ENCODE measurements at regions not wholly inside any gene's neighbourhood (a gene's known extent, or its start where the extent isn't known, plus 50 kb on each side); places are given as distances from the start of the nearest gene placed in this dataset.

- Histone ChIP-seq H4K20me1 (replicated peaks; ENCODE audit: insufficient read depth) (no peaks in the 10 kb centered on the region), H3K4me3 (no peak overlapping the region), H3K79me2 (replicated peaks; ENCODE audit: insufficient read depth) (no peaks in the 10 kb centered on the region), H3K9me2 (ENCODE audit: insufficient read depth) (no peaks in the 10 kb centered on the region; the same call in 1 of the 2 replicates), H2AFZ (no peak overlapping the region; the same call in 1 of the 2 replicates), H3K36me3 (ENCODE audit: insufficient read depth) (no peaks in the 10 kb centered on the region), H3K27me3 (ENCODE audit: insufficient read depth) (no peaks in the 10 kb centered on the region), H3K4me2 (no peak overlapping the region), H3F3A (replicated peaks; ENCODE audit: low read depth) (no peaks in the 10 kb centered on the region), H3K27ac (ENCODE audit: low read depth) (no peak overlapping the region), H3K4me1 (ENCODE audit: insufficient read depth) (no peaks in the 10 kb centered on the region; the same call in 1 of the 2 replicates)
- ATAC-seq (no peak), DNase-seq (ENCODE audit: low spot score) (no peak)
- H3K4me3 Mint-ChIP-seq: no peak overlapping the region
- peaks cover 5% of the 10 kb centered on the region for H3K27me3 Mint-ChIP-seq (ENCODE audit: insufficient read depth, low read depth, poor library complexity)
- no peak for TF ChIP-seq ZNF331 (CRISPR knock-in tag; IDR thresholded peaks at IDR 0.05; ENCODE audit: low read depth)
- TF ChIP-seq, protein P1, sequence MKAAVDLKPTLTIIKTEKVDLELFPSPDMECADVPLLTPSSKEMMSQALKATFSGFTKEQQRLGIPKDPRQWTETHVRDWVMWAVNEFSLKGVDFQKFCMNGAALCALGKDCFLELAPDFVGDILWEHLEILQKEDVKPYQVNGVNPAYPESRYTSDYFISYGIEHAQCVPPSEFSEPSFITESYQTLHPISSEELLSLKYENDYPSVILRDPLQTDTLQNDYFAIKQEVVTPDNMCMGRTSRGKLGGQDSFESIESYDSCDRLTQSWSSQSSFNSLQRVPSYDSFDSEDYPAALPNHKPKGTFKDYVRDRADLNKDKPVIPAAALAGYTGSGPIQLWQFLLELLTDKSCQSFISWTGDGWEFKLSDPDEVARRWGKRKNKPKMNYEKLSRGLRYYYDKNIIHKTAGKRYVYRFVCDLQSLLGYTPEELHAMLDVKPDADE (IDR thresholded peaks at IDR 0.05): no peak
- TF ChIP-seq, protein P2, sequence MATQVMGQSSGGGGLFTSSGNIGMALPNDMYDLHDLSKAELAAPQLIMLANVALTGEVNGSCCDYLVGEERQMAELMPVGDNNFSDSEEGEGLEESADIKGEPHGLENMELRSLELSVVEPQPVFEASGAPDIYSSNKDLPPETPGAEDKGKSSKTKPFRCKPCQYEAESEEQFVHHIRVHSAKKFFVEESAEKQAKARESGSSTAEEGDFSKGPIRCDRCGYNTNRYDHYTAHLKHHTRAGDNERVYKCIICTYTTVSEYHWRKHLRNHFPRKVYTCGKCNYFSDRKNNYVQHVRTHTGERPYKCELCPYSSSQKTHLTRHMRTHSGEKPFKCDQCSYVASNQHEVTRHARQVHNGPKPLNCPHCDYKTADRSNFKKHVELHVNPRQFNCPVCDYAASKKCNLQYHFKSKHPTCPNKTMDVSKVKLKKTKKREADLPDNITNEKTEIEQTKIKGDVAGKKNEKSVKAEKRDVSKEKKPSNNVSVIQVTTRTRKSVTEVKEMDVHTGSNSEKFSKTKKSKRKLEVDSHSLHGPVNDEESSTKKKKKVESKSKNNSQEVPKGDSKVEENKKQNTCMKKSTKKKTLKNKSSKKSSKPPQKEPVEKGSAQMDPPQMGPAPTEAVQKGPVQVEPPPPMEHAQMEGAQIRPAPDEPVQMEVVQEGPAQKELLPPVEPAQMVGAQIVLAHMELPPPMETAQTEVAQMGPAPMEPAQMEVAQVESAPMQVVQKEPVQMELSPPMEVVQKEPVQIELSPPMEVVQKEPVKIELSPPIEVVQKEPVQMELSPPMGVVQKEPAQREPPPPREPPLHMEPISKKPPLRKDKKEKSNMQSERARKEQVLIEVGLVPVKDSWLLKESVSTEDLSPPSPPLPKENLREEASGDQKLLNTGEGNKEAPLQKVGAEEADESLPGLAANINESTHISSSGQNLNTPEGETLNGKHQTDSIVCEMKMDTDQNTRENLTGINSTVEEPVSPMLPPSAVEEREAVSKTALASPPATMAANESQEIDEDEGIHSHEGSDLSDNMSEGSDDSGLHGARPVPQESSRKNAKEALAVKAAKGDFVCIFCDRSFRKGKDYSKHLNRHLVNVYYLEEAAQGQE (IDR thresholded peaks at IDR 0.05; ENCODE audit: unreplicated experiment): no peak
- no peak for TF ChIP-seq ZNF462 (CRISPR knock-in tag; IDR thresholded peaks at IDR 0.05)
- TF ChIP-seq CTCF (conservative IDR thresholded peaks at IDR 0.05; ENCODE audit: low read depth in 2 of 2): no peak
- TF ChIP-seq STAT1 (IDR thresholded peaks at IDR 0.05; ENCODE audit: unreplicated experiment): no peak
- TF ChIP-seq NANOG (IDR thresholded peaks at IDR 0.05; ENCODE audit: borderline replicate concordance): no peak
- no peak for TF ChIP-seq EZH2phosphoT487 (IDR thresholded peaks at IDR 0.05; ENCODE audit: unreplicated experiment)
- no peak for TF ChIP-seq POLR2AphosphoS5 (IDR thresholded peaks at IDR 0.05; ENCODE audit: low read depth)
- no peak for TF ChIP-seq EZH2 (IDR thresholded peaks at IDR 0.05; ENCODE audit: low read depth, unreplicated experiment)
- TF ChIP-seq ZNF114 (CRISPR knock-in tag; IDR thresholded peaks at IDR 0.05): no peak
- TF ChIP-seq CREB1 (CRISPR knock-in tag; IDR thresholded peaks at IDR 0.05; ENCODE audit: low read depth): no peak
- TF ChIP-seq JUNB (IDR thresholded peaks at IDR 0.05; ENCODE audit: unreplicated experiment): no peak
- H3K27ac Mint-ChIP-seq: no peak overlapping the region
- peaks cover 10% of the 10 kb centered on the region for H3K4me1 Mint-ChIP-seq
- H3K9me3 Mint-ChIP-seq: no peaks in the 10 kb centered on the region
- no peaks in the 10 kb centered on the region for H3K36me3 Mint-ChIP-seq (ENCODE audit: low read depth)
Observed at GRCh38 chr3:27573138-27573537, 89.0 kb upstream of the SLC4A7 start.

Data from GM23338 (cell line).